Panc1 (cell line): ENCODE measurements at regions not wholly inside any gene's neighbourhood (a gene's known extent, or its start where the extent isn't known, plus 50 kb on each side); places are given as distances from the start of the nearest gene placed in this dataset.

Experiments used
- ATAC-seq: fragments of 200-7000 bp; cut with Tn5 transposase; 2 replicates; pipeline ENCODE4 v1.9.1; 2020; ENCODE audit warnings: mild to moderate bottlenecking, moderate library complexity
- BruUV-seq: library from RNA; stranded (reverse); fragments of 400-500 nt; replicated peaks from 2 replicates; lab custom pipeline; 2021; lab: Mats Ljungman, UMichigan
- CTCF ChIA-PET: fragments of 300-600 bp; sonication (Branson Sonifier 250); formaldehyde crosslinking; loops from one replicate; lab custom pipeline; 2022; ENCODE audit warnings: antibody characterized with exemption; lab: Charles Lee
- POLR2A ChIA-PET: fragments of 300-600 bp; sonication (Branson Sonifier 250); formaldehyde crosslinking; loops from one replicate; lab custom pipeline; 2022; ENCODE audit warnings: antibody characterized with exemption; lab: Charles Lee
- DNase-seq: peaks from one replicate; pipeline ENCODE4 v3.0.0-alpha.2; 2010; ENCODE audit warnings: low read depth, low spot score
- H3K27ac ChIP-seq: 2 replicates; pipeline ENCODE4 v1.5.1; 2011; ENCODE audit warnings: mild to moderate bottlenecking, low read length, inconsistent platforms
- H3K27me3 ChIP-seq: fragments of 200-500 bp; sonication (Bioruptor generic); 2 replicates; pipeline ENCODE4 v1.6.0; 2014; ENCODE audit warnings: low read length, inconsistent platforms; ENCODE audit not compliant: control insufficient read depth, insufficient read depth
- H3K36me3 ChIP-seq: fragments of 200-500 bp; sonication (Bioruptor generic); 2 replicates; pipeline ENCODE4 v1.5.1; 2014; ENCODE audit warnings: inconsistent platforms, mild to moderate bottlenecking, low read length, moderate library complexity; ENCODE audit not compliant: control insufficient read depth, insufficient read depth
- H3K4me1 ChIP-seq: 2 replicates; pipeline ENCODE4 v1.5.1; 2011; ENCODE audit warnings: inconsistent platforms, mild to moderate bottlenecking, low read length, moderate library complexity; ENCODE audit not compliant: control insufficient read depth, insufficient read depth
- H3K4me3 ChIP-seq, 2 experiments: 2 replicates each; pipeline ENCODE4 v1.5.1; 2011 to 2012; ENCODE audit warnings: low read depth in 2 of 2, low read length in 2 of 2, mild to moderate bottlenecking in 2 of 2, inconsistent platforms in 1 of 2, moderate library complexity in 1 of 2
- H3K9me3 ChIP-seq: fragments of 200-500 bp; sonication (Bioruptor generic); 2 replicates; pipeline ENCODE4 v1.5.1; 2014; ENCODE audit warnings: low read depth, mild to moderate bottlenecking, inconsistent platforms, low read length, moderate library complexity; ENCODE audit not compliant: control insufficient read depth, insufficient read depth
- POLR2AphosphoS5 ChIP-seq: IDR thresholded peaks from 2 replicates; pipeline ENCODE4 v1.6.1; 2012; ENCODE audit warnings: mild to moderate bottlenecking, low read depth, low read length, moderate library complexity
- SIN3A ChIP-seq: IDR thresholded peaks from 2 replicates; pipeline ENCODE4 v1.6.1; 2012; ENCODE audit warnings: low read depth, mild to moderate bottlenecking, low read length, moderate library complexity, borderline replicate concordance; ENCODE audit not compliant: insufficient read depth
- TCF7L2 ChIP-seq: IDR thresholded peaks from 2 replicates; pipeline ENCODE4 v1.6.1; 2011; ENCODE audit warnings: mild to moderate bottlenecking, low read depth, low read length, inconsistent platforms
- in situ Hi-C: cut with HindIII; loops from 2 replicates; pipeline ENCODE4 v1.10.0; 2016; ENCODE audit warnings: low sequenced_read_pairs, low pct_unique_long_range_greater_than_20kb
- intact Hi-C: fragments of 100-400 bp; cut with micrococcal nuclease; formaldehyde crosslinking; loops from one replicate; pipeline ENCODE4 v1.10.0; 2022; ENCODE audit not compliant: unreplicated experiment
- TF ChIP-seq, protein P1 (sequence below), 2 experiments: IDR thresholded peaks; 2 replicates each; pipeline ENCODE4 v1.6.1; 2011 to 2012; ENCODE audit warnings: low read depth in 2 of 2, control low read depth in 1 of 2, low read length in 1 of 2, mild to moderate bottlenecking in 1 of 2, moderate library complexity in 1 of 2; ENCODE audit not compliant: insufficient read depth in 1 of 2
- TF ChIP-seq, protein P2 (sequence below): fragments of 450-650 bp; IDR thresholded peaks from 2 replicates; pipeline ENCODE4 v1.5.1; 2017; ENCODE audit warnings: mild to moderate bottlenecking

DNA sequence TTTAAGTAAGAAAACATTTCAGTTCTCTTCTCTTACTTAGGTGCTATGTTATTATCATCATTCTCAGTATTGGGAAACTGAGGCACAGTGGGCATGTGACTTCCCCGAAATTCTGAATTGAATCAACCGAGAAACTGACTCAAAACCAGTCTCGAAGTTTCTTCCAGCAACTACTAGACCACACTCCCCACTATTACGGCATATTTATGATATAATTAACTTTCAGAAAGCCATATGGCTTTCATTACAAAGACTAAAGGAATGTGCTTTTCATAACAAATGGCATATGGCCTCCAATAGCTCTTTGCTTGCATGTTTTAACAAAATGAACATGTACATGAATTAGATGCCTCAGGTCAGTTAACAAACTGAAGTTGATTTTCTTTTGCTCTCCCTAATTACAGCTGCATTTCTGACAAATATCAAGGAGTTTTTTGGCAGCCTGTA is 182.9 kb upstream of the SLC38A2 start:
- BruUV-seq: no TSS peak
- intact Hi-C loops (loop anchor here (5.0 kb wide), 1 partner anchor 107 kb away; no protein-coding TSS in a partner anchor), in situ Hi-C loops (no loop called here)
- CTCF ChIA-PET: no interaction called here
- H3K27me3 ChIP-seq: no peaks in the 10 kb centered on the region
- peak; percentile 8; the same call in 1 of the 2 replicates for ATAC-seq
- peaks cover 16% of the 10 kb centered on the region; the same call in 1 of the 2 replicates for H3K9me3 ChIP-seq
- no peak for DNase-seq
- H3K4me1 ChIP-seq: peaks cover 30% of the 10 kb centered on the region
- peak overlapping the region; percentile 91 for H3K27ac ChIP-seq
- no peak overlapping the region for H3K4me3 ChIP-seq
- TF ChIP-seq, protein P1, sequence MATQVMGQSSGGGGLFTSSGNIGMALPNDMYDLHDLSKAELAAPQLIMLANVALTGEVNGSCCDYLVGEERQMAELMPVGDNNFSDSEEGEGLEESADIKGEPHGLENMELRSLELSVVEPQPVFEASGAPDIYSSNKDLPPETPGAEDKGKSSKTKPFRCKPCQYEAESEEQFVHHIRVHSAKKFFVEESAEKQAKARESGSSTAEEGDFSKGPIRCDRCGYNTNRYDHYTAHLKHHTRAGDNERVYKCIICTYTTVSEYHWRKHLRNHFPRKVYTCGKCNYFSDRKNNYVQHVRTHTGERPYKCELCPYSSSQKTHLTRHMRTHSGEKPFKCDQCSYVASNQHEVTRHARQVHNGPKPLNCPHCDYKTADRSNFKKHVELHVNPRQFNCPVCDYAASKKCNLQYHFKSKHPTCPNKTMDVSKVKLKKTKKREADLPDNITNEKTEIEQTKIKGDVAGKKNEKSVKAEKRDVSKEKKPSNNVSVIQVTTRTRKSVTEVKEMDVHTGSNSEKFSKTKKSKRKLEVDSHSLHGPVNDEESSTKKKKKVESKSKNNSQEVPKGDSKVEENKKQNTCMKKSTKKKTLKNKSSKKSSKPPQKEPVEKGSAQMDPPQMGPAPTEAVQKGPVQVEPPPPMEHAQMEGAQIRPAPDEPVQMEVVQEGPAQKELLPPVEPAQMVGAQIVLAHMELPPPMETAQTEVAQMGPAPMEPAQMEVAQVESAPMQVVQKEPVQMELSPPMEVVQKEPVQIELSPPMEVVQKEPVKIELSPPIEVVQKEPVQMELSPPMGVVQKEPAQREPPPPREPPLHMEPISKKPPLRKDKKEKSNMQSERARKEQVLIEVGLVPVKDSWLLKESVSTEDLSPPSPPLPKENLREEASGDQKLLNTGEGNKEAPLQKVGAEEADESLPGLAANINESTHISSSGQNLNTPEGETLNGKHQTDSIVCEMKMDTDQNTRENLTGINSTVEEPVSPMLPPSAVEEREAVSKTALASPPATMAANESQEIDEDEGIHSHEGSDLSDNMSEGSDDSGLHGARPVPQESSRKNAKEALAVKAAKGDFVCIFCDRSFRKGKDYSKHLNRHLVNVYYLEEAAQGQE (IDR thresholded peaks at IDR 0.05; ENCODE audit: insufficient read depth in 1 of 2, low read depth in 2 of 2, low read length in 1 of 2): no peak
- no peak for TF ChIP-seq SIN3A
- no peak for TF ChIP-seq TCF7L2
- TF ChIP-seq POLR2AphosphoS5: no peak
- TF ChIP-seq, protein P2, sequence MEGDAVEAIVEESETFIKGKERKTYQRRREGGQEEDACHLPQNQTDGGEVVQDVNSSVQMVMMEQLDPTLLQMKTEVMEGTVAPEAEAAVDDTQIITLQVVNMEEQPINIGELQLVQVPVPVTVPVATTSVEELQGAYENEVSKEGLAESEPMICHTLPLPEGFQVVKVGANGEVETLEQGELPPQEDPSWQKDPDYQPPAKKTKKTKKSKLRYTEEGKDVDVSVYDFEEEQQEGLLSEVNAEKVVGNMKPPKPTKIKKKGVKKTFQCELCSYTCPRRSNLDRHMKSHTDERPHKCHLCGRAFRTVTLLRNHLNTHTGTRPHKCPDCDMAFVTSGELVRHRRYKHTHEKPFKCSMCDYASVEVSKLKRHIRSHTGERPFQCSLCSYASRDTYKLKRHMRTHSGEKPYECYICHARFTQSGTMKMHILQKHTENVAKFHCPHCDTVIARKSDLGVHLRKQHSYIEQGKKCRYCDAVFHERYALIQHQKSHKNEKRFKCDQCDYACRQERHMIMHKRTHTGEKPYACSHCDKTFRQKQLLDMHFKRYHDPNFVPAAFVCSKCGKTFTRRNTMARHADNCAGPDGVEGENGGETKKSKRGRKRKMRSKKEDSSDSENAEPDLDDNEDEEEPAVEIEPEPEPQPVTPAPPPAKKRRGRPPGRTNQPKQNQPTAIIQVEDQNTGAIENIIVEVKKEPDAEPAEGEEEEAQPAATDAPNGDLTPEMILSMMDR: no peak
- POLR2A ChIA-PET: interaction anchor here (1.4 kb wide), 1 partner anchor 169 kb away, joined by 4 read pairs; no protein-coding TSS in a partner anchor
- H3K36me3 ChIP-seq: no peaks in the 10 kb centered on the region

DNA sequence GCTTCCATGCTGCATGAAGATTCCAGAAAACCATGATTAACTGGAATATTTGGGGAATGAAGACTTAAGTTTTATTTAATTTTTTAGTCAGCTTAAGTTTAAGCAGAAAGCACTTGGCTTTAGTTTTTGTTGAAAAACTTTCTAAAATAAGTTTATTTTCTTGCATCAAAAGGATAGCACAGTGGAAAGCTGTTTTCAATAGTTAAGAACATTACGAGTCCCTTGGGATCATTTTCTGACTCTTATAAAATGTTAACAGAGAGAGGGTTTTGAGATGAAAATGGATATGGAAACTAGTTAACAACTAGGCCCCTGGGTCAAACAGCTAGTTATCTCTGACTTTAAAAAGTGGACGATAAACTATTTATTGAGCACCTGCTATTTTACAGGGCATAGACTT is 181.9 kb upstream of the SLC38A2 start:
- Histone ChIP-seq H3K9me3 (peaks cover 16% of the 10 kb centered on the region; the same call in 1 of the 2 replicates), H3K27ac (peak overlapping the region; percentile 91), H3K27me3 (no peaks in the 10 kb centered on the region), H3K4me3 (no peak overlapping the region), H3K4me1 (peaks cover 32% of the 10 kb centered on the region), H3K36me3 (no peaks in the 10 kb centered on the region)
- TF ChIP-seq POLR2AphosphoS5 (no peak), TCF7L2 (no peak), SIN3A (no peak)
- TF ChIP-seq, protein P2: no peak
- TF ChIP-seq, protein P1 (IDR thresholded peaks at IDR 0.05; ENCODE audit: insufficient read depth in 1 of 2, low read depth in 2 of 2, low read length in 1 of 2): no peak
- no TSS peak for BruUV-seq
- POLR2A ChIA-PET: no interaction called here
- CTCF ChIA-PET: no interaction called here
- ATAC-seq (no peak), DNase-seq (no peak)
- in situ Hi-C loops: no loop called here
- intact Hi-C loops: no loop called here
